PC-3 (cell line): ENCODE measurements at regions not wholly inside any gene's neighbourhood (a gene's known extent, or its start where the extent isn't known, plus 50 kb on each side); places are given as distances from the start of the nearest gene placed in this dataset.

Experiments used
- EZH2 ChIP-seq: fragments of 300-600 bp; sonication (generic); IDR thresholded peaks from one replicate; pipeline ENCODE4 v1.6.1; 2017; ENCODE audit warnings: antibody characterized with exemption, mild to moderate bottlenecking, low read length; ENCODE audit not compliant: unreplicated experiment
- EZH2phosphoT487 ChIP-seq: fragments of 300-600 bp; sonication (generic); IDR thresholded peaks from 2 replicates; pipeline ENCODE4 v1.6.1; 2018; ENCODE audit warnings: mild to moderate bottlenecking, antibody characterized with exemption, low read length, borderline replicate concordance
- TF ChIP-seq, protein P1 (sequence below): fragments of 300-600 bp; sonication (generic); conservative IDR thresholded peaks from 2 replicates; pipeline ENCODE4 v1.5.1; 2017; ENCODE audit warnings: antibody characterized with exemption, low read depth, mild to moderate bottlenecking, low read length

GRCh38 chr10:71068861-71069271 lies 143.5 kb upstream of the UNC5B start:
- TF ChIP-seq, protein P1, sequence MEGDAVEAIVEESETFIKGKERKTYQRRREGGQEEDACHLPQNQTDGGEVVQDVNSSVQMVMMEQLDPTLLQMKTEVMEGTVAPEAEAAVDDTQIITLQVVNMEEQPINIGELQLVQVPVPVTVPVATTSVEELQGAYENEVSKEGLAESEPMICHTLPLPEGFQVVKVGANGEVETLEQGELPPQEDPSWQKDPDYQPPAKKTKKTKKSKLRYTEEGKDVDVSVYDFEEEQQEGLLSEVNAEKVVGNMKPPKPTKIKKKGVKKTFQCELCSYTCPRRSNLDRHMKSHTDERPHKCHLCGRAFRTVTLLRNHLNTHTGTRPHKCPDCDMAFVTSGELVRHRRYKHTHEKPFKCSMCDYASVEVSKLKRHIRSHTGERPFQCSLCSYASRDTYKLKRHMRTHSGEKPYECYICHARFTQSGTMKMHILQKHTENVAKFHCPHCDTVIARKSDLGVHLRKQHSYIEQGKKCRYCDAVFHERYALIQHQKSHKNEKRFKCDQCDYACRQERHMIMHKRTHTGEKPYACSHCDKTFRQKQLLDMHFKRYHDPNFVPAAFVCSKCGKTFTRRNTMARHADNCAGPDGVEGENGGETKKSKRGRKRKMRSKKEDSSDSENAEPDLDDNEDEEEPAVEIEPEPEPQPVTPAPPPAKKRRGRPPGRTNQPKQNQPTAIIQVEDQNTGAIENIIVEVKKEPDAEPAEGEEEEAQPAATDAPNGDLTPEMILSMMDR, result no peak
- TF ChIP-seq EZH2 (no peak), EZH2phosphoT487 (no peak)
